DMS153 treated with DMSO at 0.1 percent for 48 hours (cell line): ENCODE measurements at regions not wholly inside any gene's neighbourhood (a gene's known extent, or its start where the extent isn't known, plus 50 kb on each side); places are given as distances from the start of the nearest gene placed in this dataset.

Source experiments
- DNase-seq: peaks from one replicate; lab custom pipeline; 2025; ENCODE audit not compliant: unreplicated experiment; lab: John Stamatoyannopoulos, UW

DNA sequence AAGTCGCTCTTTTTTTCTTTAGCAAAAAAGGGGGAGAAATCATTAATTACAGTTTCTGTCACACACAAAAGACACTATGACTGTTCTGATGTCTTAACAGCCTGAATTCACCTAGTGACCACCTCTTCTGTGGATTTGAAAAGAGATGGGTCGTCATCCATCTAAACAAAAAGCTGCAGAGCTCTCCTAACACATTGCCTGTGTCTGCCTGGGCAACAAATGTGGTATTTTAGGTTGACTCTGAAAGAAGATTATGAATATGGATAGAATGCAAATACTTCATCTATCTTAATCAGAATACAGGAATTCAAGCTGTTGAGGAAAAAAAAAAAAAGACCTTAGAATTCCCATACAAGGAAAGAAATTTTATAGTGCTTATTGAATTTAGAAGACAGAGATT lies 304.4 kb upstream of the ADGRL2 start:
- DNase-seq: no peak

GRCh38 chr1:81493102-81493869 lies 307.4 kb upstream of the ADGRL2 start:
- no peak for DNase-seq

GRCh38 chr1:81492628-81493027 lies 308.1 kb upstream of the ADGRL2 start:
- no peak for DNase-seq

GRCh38 chr1:81490614-81491013 lies 310.1 kb upstream of the ADGRL2 start:
- DNase-seq: no peak

DNA sequence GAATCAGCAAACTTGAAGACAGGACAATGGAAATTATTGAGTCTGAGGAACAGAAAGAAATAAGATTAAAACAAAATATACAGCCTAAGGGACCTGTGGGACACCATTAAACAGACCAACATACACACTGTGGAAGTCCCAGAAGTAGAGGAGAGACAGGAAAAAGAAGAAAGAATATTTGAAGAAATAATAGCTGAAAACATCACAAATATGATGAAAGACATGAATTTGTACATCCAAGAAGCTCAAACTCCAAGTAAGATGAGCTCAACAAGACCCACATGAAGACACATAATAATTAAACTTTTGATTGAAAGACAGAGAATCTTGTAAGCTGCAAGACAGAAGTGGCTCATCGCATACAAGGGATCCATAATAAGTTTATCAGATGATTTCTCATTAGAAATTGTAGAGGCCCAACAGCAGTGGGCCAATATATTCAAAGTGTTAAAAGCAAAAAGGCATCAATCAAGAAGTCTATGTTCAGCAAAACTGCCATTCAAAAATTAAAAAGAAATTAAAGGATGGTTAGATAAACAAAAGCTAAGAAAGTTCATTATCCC lies 311.3 kb upstream of the ADGRL2 start:
- DNase-seq: no peak

- DNase-seq: no peak
Observed at GRCh38 chr1:81484284-81484683, 316.4 kb upstream of the ADGRL2 start.

DNA sequence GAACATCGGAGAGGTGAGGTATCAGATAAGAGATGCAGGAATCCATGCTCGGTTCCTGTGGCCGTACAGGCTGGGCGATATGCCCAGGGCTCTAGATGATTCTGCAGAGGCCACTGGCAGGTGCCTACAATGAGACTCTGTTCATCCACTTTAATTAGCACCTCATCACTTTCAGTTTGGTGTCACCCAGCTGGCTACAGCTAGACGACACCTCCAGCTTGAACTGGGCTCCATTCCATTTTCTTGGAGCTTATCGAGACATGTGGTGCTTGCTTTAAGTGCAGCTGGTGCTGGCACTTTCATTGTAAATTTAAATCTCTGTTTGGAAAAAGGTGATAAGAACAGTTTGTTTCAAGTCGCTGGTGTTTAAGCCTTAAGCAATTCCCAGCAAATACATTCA lies 322.5 kb upstream of the ADGRL2 start:
- DNase-seq: no peak

DNA sequence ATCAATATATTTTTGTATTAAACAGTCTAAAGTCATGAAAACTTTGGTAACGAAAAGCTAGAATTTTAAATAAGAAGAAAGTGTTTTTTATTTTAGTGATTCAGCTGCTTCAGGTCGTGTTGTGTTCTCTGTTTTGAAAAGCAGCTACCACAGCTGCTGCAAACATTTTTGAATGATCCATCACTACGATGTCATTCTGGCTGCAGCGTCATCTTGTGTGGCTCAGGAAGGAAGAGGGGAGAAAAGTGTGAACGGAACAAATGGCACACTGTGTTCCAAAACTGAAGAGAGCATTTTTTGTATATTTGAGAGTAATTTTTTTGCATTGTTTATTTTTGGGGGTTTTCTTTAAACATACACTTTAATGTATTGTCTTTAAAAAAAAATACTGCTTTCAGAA lies 323.0 kb upstream of the ADGRL2 start:
- DNase-seq: no peak

DNA sequence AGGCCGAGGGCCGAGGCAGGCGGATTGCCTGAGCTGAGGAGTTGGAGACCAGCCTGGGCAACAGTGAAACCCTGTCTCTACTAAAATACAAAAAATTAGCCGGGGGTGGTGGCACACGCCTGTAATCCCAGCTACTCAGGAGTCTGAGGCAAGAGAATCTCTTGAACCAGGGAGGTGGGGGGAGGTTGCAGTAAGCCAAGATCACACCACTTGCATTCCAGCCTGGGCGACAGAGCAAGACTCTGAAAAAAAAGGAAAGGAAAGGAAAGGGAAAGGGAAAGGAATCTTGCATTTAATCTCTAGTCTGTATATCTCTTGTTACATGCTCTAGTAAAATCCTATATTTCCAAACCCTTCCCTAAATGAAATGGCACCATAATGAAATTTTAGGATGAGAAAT lies 328.3 kb upstream of the ADGRL2 start:
- DNase-seq: no peak

GRCh38 chr1:81471255-81471654 lies 329.5 kb upstream of the ADGRL2 start:
- DNase-seq: no peak

- no peak for DNase-seq
Observed at GRCh38 chr1:81470275-81470674, 330.5 kb upstream of the ADGRL2 start.

GRCh38 chr1:81467383-81467782 lies 333.4 kb upstream of the ADGRL2 start:
- no peak for DNase-seq

GRCh38 chr1:81466961-81467360 lies 333.8 kb upstream of the ADGRL2 start:
- DNase-seq: no peak

- no peak for DNase-seq
Observed at GRCh38 chr1:81463936-81464837, 336.5 kb upstream of the ADGRL2 start.

DNA sequence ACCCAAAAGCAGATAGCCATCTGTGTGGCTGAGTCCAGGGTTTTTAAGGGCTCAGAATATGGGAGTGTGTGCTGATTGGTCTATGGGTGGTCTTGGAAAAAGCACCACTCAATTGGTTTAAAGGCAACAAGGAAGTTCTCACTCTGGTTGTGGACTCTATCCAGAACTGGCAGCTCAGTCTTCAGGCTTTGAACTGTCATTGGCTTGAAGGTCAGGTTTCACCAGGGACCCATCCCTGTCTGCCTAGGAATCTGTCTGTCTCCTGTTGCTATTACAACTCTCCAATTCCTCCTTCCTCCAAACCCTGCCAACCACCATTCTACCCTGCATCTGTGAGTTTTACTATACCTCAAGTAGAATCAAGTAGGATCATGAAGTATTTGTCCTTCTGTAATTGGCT lies 341.7 kb upstream of the ADGRL2 start:
- no peak for DNase-seq

DNA sequence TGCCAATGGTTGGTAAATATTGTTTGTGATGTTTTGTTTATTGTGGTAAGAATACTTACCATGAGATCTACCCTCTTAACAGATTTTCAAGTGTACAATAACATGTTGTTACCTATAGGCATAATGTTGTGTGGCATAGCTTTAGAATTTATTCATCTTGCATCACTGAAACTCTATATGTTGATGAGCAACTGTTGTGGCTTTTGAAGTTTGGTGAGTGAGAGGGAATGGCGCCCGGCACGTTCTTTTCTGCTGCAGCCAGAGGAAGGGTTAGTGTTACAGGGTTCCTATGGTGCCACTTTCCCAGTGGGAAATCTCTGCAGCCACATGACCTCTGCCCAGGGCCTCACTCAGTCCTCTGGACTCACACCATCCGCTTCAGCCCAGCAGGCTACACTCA lies 342.5 kb upstream of the ADGRL2 start:
- DNase-seq: no peak

- no peak for DNase-seq
Observed at GRCh38 chr1:81455481-81455880, 345.3 kb upstream of the ADGRL2 start.

GRCh38 chr1:81453971-81454370 lies 346.8 kb upstream of the ADGRL2 start:
- DNase-seq: no peak

DNA sequence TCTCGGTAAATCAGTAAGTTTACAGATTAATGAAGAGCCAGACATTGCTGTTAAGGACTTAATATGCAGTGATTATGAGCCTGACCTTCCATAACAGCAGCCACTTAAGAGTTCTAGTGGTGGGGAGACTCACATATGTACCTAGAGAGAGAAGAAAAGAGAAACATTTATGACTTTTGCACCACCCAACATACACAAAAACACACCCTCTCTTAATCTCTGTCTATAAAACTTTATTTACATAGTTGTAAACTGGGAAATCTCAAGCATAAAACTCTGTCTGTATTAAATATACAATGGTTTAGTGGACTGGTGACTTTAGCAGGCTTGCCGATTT lies 347.4 kb upstream of the ADGRL2 start:
- peak; percentile 23 for DNase-seq

DNA sequence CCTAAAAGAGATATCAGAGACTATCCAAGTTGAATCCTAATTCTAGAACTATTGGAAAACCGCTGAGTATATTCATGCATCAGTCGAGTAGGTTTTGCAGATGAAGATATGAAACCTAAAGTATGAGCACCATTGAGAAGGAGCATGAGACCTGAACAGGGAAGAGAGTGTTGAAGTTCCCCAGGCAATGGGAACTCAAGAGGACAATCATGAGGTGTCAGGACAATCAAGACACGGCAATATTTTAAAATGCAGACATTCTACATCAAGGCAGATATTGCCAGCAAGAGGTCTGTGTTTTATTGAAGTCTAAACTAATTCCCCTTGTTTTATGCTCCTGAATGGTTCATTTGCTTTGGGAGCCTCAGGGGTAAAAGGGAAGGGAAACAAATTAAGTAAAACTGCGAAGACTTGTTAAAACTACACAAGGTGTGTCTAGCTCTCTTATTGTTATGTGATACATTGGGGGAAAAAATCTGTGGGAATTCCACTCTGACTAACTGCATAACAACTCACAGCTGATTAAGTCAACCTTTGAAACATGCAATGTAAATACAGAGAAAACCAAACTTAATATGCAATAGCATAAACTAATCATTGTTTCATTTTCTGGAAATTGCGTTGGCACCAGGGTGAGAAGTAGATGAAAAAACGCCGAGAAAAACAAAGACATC lies 347.9 kb upstream of the ADGRL2 start:
- DNase-seq: no peak

GRCh38 chr1:81449786-81450185 lies 350.9 kb upstream of the ADGRL2 start:
- DNase-seq: no peak
